H9 (cell line): ENCODE measurements at regions not wholly inside any gene's neighbourhood (a gene's known extent, or its start where the extent isn't known, plus 50 kb on each side); places are given as distances from the start of the nearest gene placed in this dataset.

Experiments
- DNase-seq: peaks from one replicate; pipeline ENCODE4 v3.0.0-alpha.2; 2017
- H2AFZ ChIP-seq: one replicate; pipeline ENCODE4 v1.6.1; 2013; ENCODE audit warnings: mild to moderate bottlenecking, low read length, control low read depth, moderate library complexity
- H2AK5ac ChIP-seq: 2 replicates; pipeline ENCODE4 v1.6.1; 2013; ENCODE audit warnings: low read length, control low read depth, mixed read lengths; ENCODE audit not compliant: insufficient read length
- H2BK120ac ChIP-seq: one replicate; pipeline ENCODE4 v1.6.1; 2013; ENCODE audit warnings: low read depth, mild to moderate bottlenecking, low read length, control low read depth, inconsistent platforms; ENCODE audit not compliant: poor library complexity, severe bottlenecking
- H2BK12ac ChIP-seq: 2 replicates; pipeline ENCODE4 v1.6.1; 2013; ENCODE audit warnings: low read length, control low read depth, mixed read lengths, low read depth; ENCODE audit not compliant: insufficient read length
- H2BK15ac ChIP-seq: 2 replicates; pipeline ENCODE4 v1.6.1; 2013; ENCODE audit warnings: low read depth, low read length, control low read depth
- H2BK20ac ChIP-seq: one replicate; pipeline ENCODE4 v1.6.1; 2013; ENCODE audit warnings: low read depth, mild to moderate bottlenecking, low read length, control low read depth, inconsistent platforms; ENCODE audit not compliant: poor library complexity, severe bottlenecking
- H2BK5ac ChIP-seq: 2 replicates; pipeline ENCODE4 v1.6.1; 2013; ENCODE audit warnings: low read length, control low read depth, mixed read lengths; ENCODE audit not compliant: insufficient read length
- H3K14ac ChIP-seq: 2 replicates; pipeline ENCODE4 v1.6.1; 2013; ENCODE audit warnings: low read length, control low read depth; ENCODE audit not compliant: insufficient read depth
- H3K18ac ChIP-seq: 2 replicates; pipeline ENCODE4 v1.6.1; 2013; ENCODE audit warnings: low read depth, mild to moderate bottlenecking, mixed read lengths, low read length, control low read depth; ENCODE audit not compliant: insufficient read length
- H3K23ac ChIP-seq: 2 replicates; pipeline ENCODE4 v1.6.1; 2013; ENCODE audit warnings: low read length, control low read depth, mixed read lengths, low read depth; ENCODE audit not compliant: insufficient read length
- H3K23me2 ChIP-seq: 2 replicates; pipeline ENCODE4 v1.6.1; 2013; ENCODE audit warnings: low read depth, mild to moderate bottlenecking, mixed read lengths, low read length, control low read depth; ENCODE audit not compliant: insufficient read length, poor library complexity, severe bottlenecking
- H3K27ac ChIP-seq: 2 replicates; pipeline ENCODE4 v1.5.1; 2013; ENCODE audit warnings: low read length, control low read depth, mixed read lengths, low read depth; ENCODE audit not compliant: insufficient read length
- H3K27me3 ChIP-seq: 2 replicates; pipeline ENCODE4 v1.6.1; 2013; ENCODE audit warnings: low read length, control low read depth, inconsistent platforms; ENCODE audit not compliant: insufficient read depth
- H3K4ac ChIP-seq: 2 replicates; pipeline ENCODE4 v1.6.1; 2013; ENCODE audit warnings: low read depth, mild to moderate bottlenecking, control low read depth, inconsistent platforms, low read length, moderate library complexity
- H3K4me1 ChIP-seq: 2 replicates; pipeline ENCODE4 v1.6.1; 2013; ENCODE audit warnings: low read length, control low read depth, inconsistent platforms; ENCODE audit not compliant: insufficient read depth
- H3K4me2 ChIP-seq: 2 replicates; pipeline ENCODE4 v1.6.1; 2013; ENCODE audit warnings: low read length, control low read depth, mixed read lengths; ENCODE audit not compliant: insufficient read length, insufficient read depth
- H3K56ac ChIP-seq: 2 replicates; pipeline ENCODE4 v1.6.1; 2013; ENCODE audit warnings: low read depth, mild to moderate bottlenecking, mixed read lengths, low read length, control low read depth; ENCODE audit not compliant: insufficient read length
- H3K79me1 ChIP-seq: 2 replicates; pipeline ENCODE4 v1.6.1; 2013; ENCODE audit warnings: low read depth, mild to moderate bottlenecking, moderate library complexity, low read length, control low read depth, inconsistent platforms; ENCODE audit not compliant: insufficient read depth, poor library complexity, severe bottlenecking
- H3K79me2 ChIP-seq: 2 replicates; pipeline ENCODE4 v1.6.1; 2013; ENCODE audit warnings: low read length, control low read depth, inconsistent platforms; ENCODE audit not compliant: insufficient read depth
- H3K9ac ChIP-seq: 2 replicates; pipeline ENCODE4 v1.6.1; 2013; ENCODE audit warnings: low read length, control low read depth, mixed read lengths; ENCODE audit not compliant: insufficient read length; ENCODE audit errors: extremely low read depth
- H3K9me3 ChIP-seq: one replicate; pipeline ENCODE4 v1.6.1; 2013; ENCODE audit warnings: low read depth, low read length, inconsistent platforms; ENCODE audit not compliant: control insufficient read depth
- H3T11ph ChIP-seq: one replicate; pipeline ENCODE4 v1.6.1; 2013; ENCODE audit warnings: mild to moderate bottlenecking, low read length, control low read depth, inconsistent platforms
- H4K20me1 ChIP-seq: one replicate; pipeline ENCODE4 v1.6.1; 2013; ENCODE audit not compliant: control insufficient read depth, insufficient read length, insufficient read depth
- H4K5ac ChIP-seq: 2 replicates; pipeline ENCODE4 v1.6.1; 2013; ENCODE audit warnings: low read depth, mild to moderate bottlenecking, mixed read lengths, low read length, control low read depth; ENCODE audit not compliant: insufficient read length
- H4K8ac ChIP-seq: replicated peaks from 2 replicates; pipeline ENCODE4 v1.6.1; 2013; ENCODE audit warnings: low read length, control low read depth, mixed read lengths, low read depth; ENCODE audit not compliant: insufficient read length
- H4K91ac ChIP-seq: 2 replicates; pipeline ENCODE4 v1.6.1; 2013; ENCODE audit warnings: low read depth, mild to moderate bottlenecking, moderate library complexity, mixed read lengths, low read length, control low read depth; ENCODE audit not compliant: insufficient read length
- H3K27ac Mint-ChIP-seq, 3 experiments: 2 replicates in 2 of 3; 3 replicates in 1 of 3; pipeline ENCODE4 v1.8.0; 2020 to 2021; ENCODE audit warnings: mixed read lengths in 3 of 3, mild to moderate bottlenecking in 1 of 3, moderate library complexity in 1 of 3
- H3K27me3 Mint-ChIP-seq: 2 replicates; pipeline ENCODE4 v1.8.0; 2021; ENCODE audit warnings: low read depth, mild to moderate bottlenecking, moderate library complexity, mixed read lengths
- H3K36me3 Mint-ChIP-seq, 3 experiments: 2 replicates in 2 of 3; 3 replicates in 1 of 3; pipeline ENCODE4 v1.8.0; 2020 to 2021; ENCODE audit warnings: low read depth in 3 of 3, mixed read lengths in 3 of 3; ENCODE audit not compliant: insufficient read depth in 1 of 3
- H3K4me1 Mint-ChIP-seq, 2 experiments: 2 replicates each; pipeline ENCODE4 v1.8.0; 2020; ENCODE audit warnings: mixed read lengths in 2 of 2
- H3K4me3 Mint-ChIP-seq, 2 experiments: 2 replicates in 1 of 2; 3 replicates in 1 of 2; pipeline ENCODE4 v1.8.0; 2020 to 2021; ENCODE audit warnings: mild to moderate bottlenecking in 2 of 2, mixed read lengths in 2 of 2, moderate library complexity in 1 of 2
- H3K9me3 Mint-ChIP-seq, 2 experiments: 2 replicates in 1 of 2; 3 replicates in 1 of 2; pipeline ENCODE4 v1.8.0; 2020; ENCODE audit warnings: mild to moderate bottlenecking in 2 of 2, mixed read lengths in 2 of 2, moderate library complexity in 1 of 2
- CTCF ChIP-seq: fragments of 200-600 bp; sonication (generic); conservative IDR thresholded peaks from 3 replicates; pipeline ENCODE4 v1.8.0; 2021; ENCODE audit warnings: antibody characterized with exemption, mild to moderate bottlenecking
- WGBS: extraction: QIAGEN DNeasy Blood & Tissue Kit; methylation state at CpG from one replicate; pipeline ENCODE4 v1.1.7; 2013; ENCODE audit warnings: missing lambda C conversion rate, low lambda C conversion rate, mixed read lengths; ENCODE audit not compliant: insufficient read length; ENCODE audit errors: extremely low coverage; 5-methylcytosine and 5-hydroxymethylcytosine counted together

GRCh38 chr12:82144505-82144904 lies 213.7 kb downstream of the CCDC59 start:
- Histone ChIP-seq H3K18ac (no peak overlapping the region), H3K23ac (no peak overlapping the region), H3K79me2 (no peaks in the 10 kb centered on the region), H3K14ac (no peak overlapping the region), H3T11ph (no peak overlapping the region), H3K56ac (no peak overlapping the region), H2BK20ac (no peak overlapping the region), H2BK12ac (no peak overlapping the region), H4K91ac (no peak overlapping the region), H3K4me1 (no peaks in the 10 kb centered on the region), H4K5ac (no peak overlapping the region), H3K4ac (no peak overlapping the region), H2AFZ (no peak overlapping the region), H3K27me3 (no peaks in the 10 kb centered on the region), H3K4me2 (no peak overlapping the region), H2AK5ac (no peak overlapping the region), H3K9me3 (no peaks in the 10 kb centered on the region), H2BK15ac (no peak overlapping the region), H2BK5ac (no peak overlapping the region), H3K27ac (no peak overlapping the region), H4K8ac (no peak overlapping the region), H3K79me1 (no peaks in the 10 kb centered on the region), H3K9ac (no peak overlapping the region), H4K20me1 (no peaks in the 10 kb centered on the region), H3K23me2 (no peaks in the 10 kb centered on the region), H2BK120ac (no peak overlapping the region)
- DNase-seq: no peak
- no peak for TF ChIP-seq CTCF
- H3K27ac Mint-ChIP-seq: no peak overlapping the region
- H3K4me3 Mint-ChIP-seq: no peak overlapping the region
- no CpG with 5 or more reads among the region's 1 CpG for WGBS
- H3K9me3 Mint-ChIP-seq: peaks cover 13% of the 10 kb centered on the region in 2 experiments; a peak in 4 of 5 replicates
- H3K36me3 Mint-ChIP-seq: peaks cover 11 to 28% (median 18%) of the 10 kb centered on the region in 3 experiments
- H3K4me1 Mint-ChIP-seq: peaks cover 11 to 16% of the 10 kb centered on the region in 2 experiments
- H3K27me3 Mint-ChIP-seq: no peaks in the 10 kb centered on the region
